BLaER1 treated with 17β-estradiol and CSF1 and Interleukin-3, amounts not matched to agents 10 nM and 100 nM (cell line): ENCODE measurements at regions not wholly inside any gene's neighbourhood (a gene's known extent, or its start where the extent isn't known, plus 50 kb on each side); places are given as distances from the start of the nearest gene placed in this dataset.

Experiments used
- H3K27ac ChIP-seq, 11 experiments: shearing (Covaris generic); formaldehyde crosslinking; 2 replicates each; pipeline ENCODE4 v1.8.1; 2022
- H3K27me3 ChIP-seq, 11 experiments: shearing (Covaris generic); formaldehyde crosslinking; 2 replicates each; pipeline ENCODE4 v1.8.1; 2022
- H3K36me3 ChIP-seq, 11 experiments: shearing (Covaris generic); formaldehyde crosslinking; 2 replicates each; pipeline ENCODE4 v1.8.1; 2022
- H3K4me1 ChIP-seq, 10 experiments: shearing (Covaris generic); formaldehyde crosslinking; 2 replicates each; pipeline ENCODE4 v1.8.1; 2022
- H3K4me2 ChIP-seq, 11 experiments: shearing (Covaris generic); formaldehyde crosslinking; 2 replicates each; pipeline ENCODE4 v1.8.1; 2022
- H3K4me3 ChIP-seq, 10 experiments: shearing (Covaris generic); formaldehyde crosslinking; 2 replicates each; pipeline ENCODE4 v1.8.1; 2022
- H3K9ac ChIP-seq, 11 experiments: shearing (Covaris generic); formaldehyde crosslinking; 2 replicates each; pipeline ENCODE4 v1.8.1; 2022
- H3K9me3 ChIP-seq, 11 experiments: shearing (Covaris generic); formaldehyde crosslinking; replicated peaks in 1 of 11; 2 replicates each; pipeline ENCODE4 v1.8.1; 2022
- H4K20me1 ChIP-seq, 11 experiments: shearing (Covaris generic); formaldehyde crosslinking; 2 replicates each; pipeline ENCODE4 v1.8.1; 2022
- Cebpa-rat ChIP-seq, 11 experiments: shearing (Covaris generic); IDR thresholded peaks; 2 replicates each; pipeline ENCODE4 v1.8.1; 2022

DNA sequence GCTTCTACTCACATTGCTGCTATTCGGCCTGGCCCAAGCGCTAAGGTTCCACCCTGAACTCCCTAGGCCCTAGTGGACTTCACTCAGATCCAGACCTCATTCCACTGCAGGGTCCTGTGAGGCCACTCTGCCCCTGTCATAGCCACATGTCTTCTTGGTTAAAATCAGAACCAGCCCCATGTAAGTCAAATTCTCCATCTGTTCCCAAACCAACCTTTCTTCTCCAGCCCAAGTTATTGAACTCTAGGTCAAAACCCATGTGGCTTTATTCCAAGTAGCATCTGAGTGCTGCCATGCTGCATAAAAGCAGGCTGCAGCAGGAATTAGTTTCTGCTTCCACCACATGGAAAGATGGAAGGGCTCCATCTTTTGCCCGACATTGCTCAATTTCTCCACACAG is 281.2 kb downstream of the SNX13 start:
- Histone ChIP-seq H3K36me3 (no peaks in the 10 kb centered on the region), H3K9ac (no peak overlapping the region), H4K20me1 (no peaks in the 10 kb centered on the region), H3K4me3 (no peak overlapping the region), H3K4me2 (no peak overlapping the region), H3K27ac (no peak overlapping the region), H3K27me3 (no peaks in the 10 kb centered on the region), H3K9me3 (peaks cover 0 to 19% (median 10%) of the 10 kb centered on the region in 11 experiments; a peak in 12 of 22 replicates), H3K4me1 (peaks cover 19 to 35% (median 25%) of the 10 kb centered on the region in 10 experiments)
- no peak for TF ChIP-seq Cebpa-rat (IDR thresholded peaks at IDR 0.05)

DNA sequence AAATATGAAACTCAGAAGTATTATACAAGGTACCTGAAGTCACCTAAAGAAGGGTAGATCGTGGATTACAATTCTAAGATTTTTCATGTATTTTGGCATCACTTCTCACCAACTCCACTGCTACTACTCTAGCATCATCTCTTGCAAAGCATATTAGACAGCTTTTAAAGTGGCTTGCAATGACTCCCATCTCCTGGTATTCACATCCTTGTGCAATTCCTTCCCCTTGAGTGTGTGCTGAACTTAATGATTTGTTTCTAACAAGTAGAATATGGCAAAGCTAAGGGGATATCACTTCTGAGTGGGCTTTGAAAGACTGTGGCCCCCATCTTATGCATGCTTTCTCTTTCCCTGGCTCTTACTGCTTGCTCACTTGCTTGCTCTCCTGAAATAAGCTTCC is 280.2 kb downstream of the SNX13 start:
- Histone ChIP-seq H3K36me3 (no peaks in the 10 kb centered on the region), H3K4me1 (peaks cover 14 to 26% (median 19%) of the 10 kb centered on the region in 10 experiments), H4K20me1 (no peaks in the 10 kb centered on the region), H3K27me3 (no peaks in the 10 kb centered on the region), H3K9ac (no peak overlapping the region), H3K27ac (no peak overlapping the region), H3K4me3 (no peak overlapping the region), H3K9me3 (peaks cover 0 to 19% (median 10%) of the 10 kb centered on the region in 11 experiments; a peak in 12 of 22 replicates), H3K4me2 (no peak overlapping the region)
- no peak for TF ChIP-seq Cebpa-rat (IDR thresholded peaks at IDR 0.05)

DNA sequence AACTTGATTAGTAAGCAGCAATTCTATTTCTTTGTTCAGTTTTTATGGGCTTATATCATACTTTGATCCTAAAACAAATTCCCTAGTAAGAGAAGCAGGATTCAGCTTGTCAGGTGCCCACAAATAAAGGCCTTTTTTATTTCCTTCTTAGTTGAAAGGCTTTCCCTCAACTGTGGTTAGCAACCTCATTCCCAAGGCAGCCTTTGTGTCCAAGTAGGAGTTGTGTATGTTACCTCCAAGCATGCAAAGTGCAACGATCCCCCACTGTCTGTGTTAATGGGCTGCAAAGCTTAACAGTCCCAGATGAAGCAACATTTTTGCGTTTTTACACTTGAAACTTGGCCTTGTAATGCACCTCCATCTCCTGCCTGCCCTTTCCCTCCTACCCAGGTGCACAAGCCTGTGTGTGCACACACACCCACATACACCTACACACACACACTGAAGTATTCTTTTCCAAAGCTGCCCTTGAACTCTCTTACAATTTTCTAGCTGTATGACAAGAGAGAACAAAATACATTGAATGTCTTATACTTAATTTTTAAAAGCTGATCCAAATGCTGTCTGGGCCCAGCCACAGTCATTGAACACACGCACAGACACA is 278.2 kb downstream of the SNX13 start:
- Histone ChIP-seq H3K27ac (no peak overlapping the region), H3K4me3 (no peak overlapping the region), H3K36me3 (no peaks in the 10 kb centered on the region), H3K9me3 (peaks cover 0 to 17% (median 10%) of the 10 kb centered on the region in 11 experiments; a peak in 12 of 22 replicates), H3K4me1 (peaks cover 2 to 22% (median 14%) of the 10 kb centered on the region in 10 experiments; a peak in 18 of 20 replicates), H3K9ac (no peak overlapping the region), H3K27me3 (no peaks in the 10 kb centered on the region), H3K4me2 (peak overlapping the region in 8 of 11 experiments; percentile 17 to 77 (median 60); a peak in 14 of 22 replicates), H4K20me1 (no peaks in the 10 kb centered on the region)
- TF ChIP-seq Cebpa-rat (IDR thresholded peaks at IDR 0.05), result no peak

DNA sequence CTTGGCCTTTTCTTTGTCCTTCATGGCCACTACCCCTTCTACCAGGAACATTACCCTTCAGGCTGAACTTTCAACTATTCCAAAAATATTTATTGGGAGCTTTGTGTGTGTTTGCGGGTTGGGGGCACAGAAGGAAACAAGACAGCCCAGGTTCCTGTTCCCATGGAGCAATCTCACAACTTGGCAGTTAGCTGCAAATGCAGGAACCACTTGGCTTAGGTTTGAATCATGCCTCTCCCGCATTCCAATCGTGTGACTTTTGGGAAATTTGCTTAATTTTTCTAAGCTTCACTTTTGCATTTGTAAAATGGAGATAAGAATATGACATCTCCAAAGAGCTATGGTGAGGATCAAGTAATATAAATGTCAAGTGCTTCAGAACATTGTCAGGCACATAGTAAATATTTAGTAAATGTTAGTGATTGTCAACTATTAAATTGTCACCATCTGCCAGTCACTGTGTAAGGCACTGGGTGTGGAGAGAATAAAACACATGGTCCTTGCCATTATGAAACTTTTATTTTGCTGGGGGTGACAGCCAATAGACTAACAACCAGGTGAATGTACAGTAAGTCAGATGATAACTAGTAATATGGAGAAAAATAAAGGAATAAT is 277.1 kb downstream of the SNX13 start:
- TF ChIP-seq Cebpa-rat (IDR thresholded peaks at IDR 0.05), result no peak
- H3K27ac ChIP-seq, result no peak overlapping the region
- H3K4me1 ChIP-seq, result peaks cover 0 to 22% (median 14%) of the 10 kb centered on the region in 10 experiments; a peak in 16 of 20 replicates
- no peaks in the 10 kb centered on the region for H4K20me1 ChIP-seq
- H3K4me3 ChIP-seq, result no peak overlapping the region
- H3K9ac ChIP-seq, result no peak overlapping the region
- peaks cover 0 to 12% (median 10%) of the 10 kb centered on the region in 11 experiments; a peak in 11 of 22 replicates for H3K9me3 ChIP-seq
- peak overlapping the region in 9 of 11 experiments; percentile 8 to 77 (median 59); a peak in 15 of 22 replicates for H3K4me2 ChIP-seq
- H3K36me3 ChIP-seq, result no peaks in the 10 kb centered on the region
- H3K27me3 ChIP-seq, result no peaks in the 10 kb centered on the region

DNA sequence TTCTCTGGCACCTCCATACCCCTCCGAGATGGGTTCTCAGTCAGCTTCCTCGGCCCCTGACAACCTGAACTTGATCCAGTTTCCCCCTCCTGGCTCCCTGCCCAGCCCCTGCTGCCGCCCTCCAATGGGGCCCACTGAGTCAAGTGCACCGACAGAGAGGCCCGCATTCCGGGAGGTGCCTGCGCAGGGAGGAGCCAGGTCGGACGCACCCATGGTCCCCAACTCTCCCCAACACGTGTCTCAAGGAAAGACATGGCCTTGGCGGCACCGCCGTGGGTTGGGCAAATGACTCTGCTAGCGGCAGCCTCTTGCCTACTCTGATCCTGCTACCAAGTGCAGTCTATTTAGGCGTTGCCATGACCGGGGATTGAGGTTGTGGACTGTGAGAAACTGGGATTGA is 275.3 kb downstream of the SNX13 start:
- peaks cover 0 to 22% (median 14%) of the 10 kb centered on the region in 10 experiments; a peak in 16 of 20 replicates for H3K4me1 ChIP-seq
- no peak overlapping the region for H3K4me3 ChIP-seq
- no peaks in the 10 kb centered on the region for H4K20me1 ChIP-seq
- H3K27me3 ChIP-seq, result no peaks in the 10 kb centered on the region
- no peaks in the 10 kb centered on the region for H3K36me3 ChIP-seq
- TF ChIP-seq Cebpa-rat (IDR thresholded peaks at IDR 0.05), result no peak
- H3K9me3 ChIP-seq, result 0 out of 22 replicates have a peak, but pooled peaks cover 0 to 7% (median 0%) of the 10 kb centered on the region in 11 experiments
- H3K4me2 ChIP-seq, result no peak overlapping the region
- H3K9ac ChIP-seq, result no peak overlapping the region
- no peak overlapping the region for H3K27ac ChIP-seq

DNA sequence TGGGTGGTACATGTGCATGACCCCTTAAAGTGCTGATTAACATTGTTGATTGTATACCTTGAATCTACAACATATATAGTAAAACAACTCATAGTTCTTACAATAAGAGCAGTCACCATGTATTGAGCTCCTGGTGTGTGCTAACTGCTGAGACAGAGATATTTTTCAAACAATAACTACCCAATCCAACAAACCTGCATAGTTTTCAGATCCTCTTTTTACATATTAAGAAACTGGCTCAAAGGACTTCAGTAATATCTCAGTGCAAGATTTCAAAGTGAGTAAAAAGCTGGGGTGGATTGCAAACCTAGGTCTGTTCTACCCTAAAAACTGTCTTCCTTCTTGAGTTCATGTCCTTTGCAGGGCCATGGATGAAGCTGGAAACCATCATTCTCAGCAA is 272.2 kb downstream of the SNX13 start:
- peaks cover 0 to 8% (median under 1%) of the 10 kb centered on the region in 10 experiments; a peak in 8 of 20 replicates for H3K4me1 ChIP-seq
- no peaks in the 10 kb centered on the region for H3K27me3 ChIP-seq
- H3K4me3 ChIP-seq, result no peak overlapping the region
- H3K36me3 ChIP-seq, result no peaks in the 10 kb centered on the region
- no peaks in the 10 kb centered on the region for H4K20me1 ChIP-seq
- no peak overlapping the region for H3K9ac ChIP-seq
- 0 out of 22 replicates have a peak overlapping the region, but pooled peaks of 1 of the 11 experiments have one; percentile 47 for H3K4me2 ChIP-seq
- no peak overlapping the region for H3K27ac ChIP-seq
- TF ChIP-seq Cebpa-rat (IDR thresholded peaks at IDR 0.05), result no peak
- 0 out of 22 replicates have a peak, but pooled peaks cover 0 to 7% (median 0%) of the 10 kb centered on the region in 11 experiments for H3K9me3 ChIP-seq

DNA sequence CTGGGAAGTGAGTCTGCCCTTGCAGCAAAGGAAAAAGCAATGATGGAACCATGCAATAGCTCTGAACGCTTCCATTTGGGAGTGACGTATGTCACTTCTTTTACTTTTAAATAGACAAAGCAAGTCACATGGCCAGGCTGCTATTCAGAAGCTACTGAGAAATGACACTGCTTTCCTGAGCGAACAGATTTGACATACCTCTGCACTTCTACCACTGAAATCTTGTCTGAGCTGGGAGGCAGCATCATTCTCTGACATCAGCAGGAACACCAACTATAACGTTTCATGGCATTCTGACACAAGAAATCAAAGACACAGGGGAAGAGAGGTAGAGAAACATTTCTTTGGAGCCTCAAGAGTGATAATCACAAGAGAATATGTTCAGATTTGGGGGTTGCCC is 271.1 kb downstream of the SNX13 start:
- Histone ChIP-seq H3K27me3 (no peaks in the 10 kb centered on the region), H3K4me2 (no peak overlapping the region), H3K36me3 (no peaks in the 10 kb centered on the region), H4K20me1 (no peaks in the 10 kb centered on the region), H3K9me3 (0 out of 22 replicates have a peak, but pooled peaks cover 0 to 7% (median 0%) of the 10 kb centered on the region in 11 experiments), H3K9ac (no peak overlapping the region), H3K4me1 (peaks cover 0 to 16% (median 0%) of the 10 kb centered on the region in 10 experiments; a peak in 4 of 20 replicates), H3K4me3 (no peak overlapping the region), H3K27ac (no peak overlapping the region)
- TF ChIP-seq Cebpa-rat (IDR thresholded peaks at IDR 0.05), result no peak

DNA sequence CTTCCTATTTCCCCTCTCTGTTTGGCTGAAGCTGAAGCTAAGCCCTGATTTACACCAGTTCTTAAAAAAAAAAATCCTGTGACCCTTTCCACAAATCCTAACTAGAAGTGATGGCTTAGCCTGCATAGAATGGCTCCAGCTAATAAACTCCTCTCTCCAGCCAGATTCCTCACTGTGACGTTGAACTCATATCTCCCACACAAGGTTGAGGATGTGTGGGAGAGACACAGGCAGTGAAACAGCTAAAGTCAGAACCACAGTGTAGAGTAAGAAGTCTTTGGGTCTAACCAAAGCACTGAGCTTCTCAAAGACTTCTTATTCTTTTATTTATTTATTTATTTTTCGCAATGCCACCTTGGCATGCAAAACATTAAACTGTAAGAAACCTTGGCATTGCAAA is 268.3 kb downstream of the SNX13 start:
- H3K9me3 ChIP-seq, result no peaks in the 10 kb centered on the region
- no peaks in the 10 kb centered on the region for H3K36me3 ChIP-seq
- no peak overlapping the region for H3K4me2 ChIP-seq
- H4K20me1 ChIP-seq, result no peaks in the 10 kb centered on the region
- no peak overlapping the region for H3K4me3 ChIP-seq
- H3K27me3 ChIP-seq, result no peaks in the 10 kb centered on the region
- TF ChIP-seq Cebpa-rat (IDR thresholded peaks at IDR 0.05), result no peak
- H3K27ac ChIP-seq, result no peak overlapping the region
- H3K9ac ChIP-seq, result no peak overlapping the region
- H3K4me1 ChIP-seq, result peaks cover 0 to 21% (median 0%) of the 10 kb centered on the region in 10 experiments; a peak in 4 of 20 replicates

DNA sequence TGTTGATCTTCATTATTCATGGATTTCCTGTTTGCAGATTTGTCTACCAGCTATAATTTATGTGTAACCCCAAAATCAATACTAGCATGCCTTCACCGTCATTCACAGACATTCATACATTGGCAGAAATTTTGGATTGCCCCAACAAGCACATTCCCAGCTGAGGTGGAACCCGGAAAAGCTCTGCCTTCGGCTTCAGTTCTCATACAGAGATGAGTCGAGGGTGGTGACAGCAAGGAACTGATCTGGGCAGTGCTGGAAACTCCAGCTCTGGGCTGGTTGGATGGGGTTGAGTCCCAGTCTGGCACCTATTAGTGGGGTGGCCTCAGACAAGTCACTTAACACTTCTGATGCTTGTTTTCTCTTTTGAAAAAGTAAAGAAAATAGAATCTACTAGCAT is 267.5 kb downstream of the SNX13 start:
- peaks cover 0 to 23% (median 0%) of the 10 kb centered on the region in 10 experiments; a peak in 4 of 20 replicates for H3K4me1 ChIP-seq
- no peak overlapping the region for H3K4me3 ChIP-seq
- no peak overlapping the region for H3K9ac ChIP-seq
- no peak for TF ChIP-seq Cebpa-rat (IDR thresholded peaks at IDR 0.05)
- H3K9me3 ChIP-seq, result no peaks in the 10 kb centered on the region
- H3K27me3 ChIP-seq, result no peaks in the 10 kb centered on the region
- no peak overlapping the region for H3K4me2 ChIP-seq
- no peaks in the 10 kb centered on the region for H4K20me1 ChIP-seq
- H3K36me3 ChIP-seq, result no peaks in the 10 kb centered on the region
- H3K27ac ChIP-seq, result no peak overlapping the region
